HG03045 (cell line): ENCODE measurements at regions not wholly inside any gene's neighbourhood (a gene's known extent, or its start where the extent isn't known, plus 50 kb on each side); places are given as distances from the start of the nearest gene placed in this dataset.
"Not testable (repeated sequence)": the region's sequence is repeated elsewhere in the genome, so short reads cannot be mapped to it uniquely, and the experiment has no call there.

ENCODE experiments used
- ATAC-seq: cut with Tn5 transposase; IDR thresholded peaks from one replicate; pipeline ENCODE4 v1.9.1; 2021; ENCODE audit warnings: mild to moderate bottlenecking, moderate library complexity; ENCODE audit not compliant: unreplicated experiment

DNA sequence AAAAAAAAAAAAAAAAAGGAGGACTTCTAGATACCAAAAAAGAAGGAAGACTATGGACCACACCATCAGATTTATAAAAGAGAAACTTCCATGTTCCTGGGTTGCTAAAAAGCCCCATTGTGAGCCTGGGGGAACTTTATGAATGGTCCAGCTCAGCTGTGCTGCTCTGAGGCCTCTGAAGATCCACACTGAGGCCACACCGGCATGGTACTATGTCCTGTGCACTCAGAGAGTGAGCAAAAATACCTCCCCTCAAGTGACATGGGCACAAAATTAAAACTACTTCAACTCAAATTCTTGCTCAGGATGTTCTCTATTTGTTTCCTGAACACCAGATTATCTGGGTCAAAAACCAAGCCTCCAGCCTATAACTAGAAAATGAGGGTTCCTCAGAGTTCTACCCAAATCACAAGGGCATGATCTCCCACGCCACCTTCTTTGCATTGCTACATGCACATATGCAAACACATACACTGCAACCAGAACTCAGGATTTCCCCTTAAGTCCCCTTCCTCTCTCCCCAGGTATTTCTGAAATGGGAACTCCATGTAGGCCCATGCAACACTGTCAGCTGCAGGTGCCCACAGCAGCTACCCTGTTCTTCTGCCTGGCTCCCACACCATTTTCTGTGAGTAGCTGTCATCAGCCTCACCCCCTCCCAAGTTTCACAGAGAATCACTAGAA lies 94.4 kb downstream of the SH3GLB1 start:
- peak; percentile 57 for ATAC-seq

DNA sequence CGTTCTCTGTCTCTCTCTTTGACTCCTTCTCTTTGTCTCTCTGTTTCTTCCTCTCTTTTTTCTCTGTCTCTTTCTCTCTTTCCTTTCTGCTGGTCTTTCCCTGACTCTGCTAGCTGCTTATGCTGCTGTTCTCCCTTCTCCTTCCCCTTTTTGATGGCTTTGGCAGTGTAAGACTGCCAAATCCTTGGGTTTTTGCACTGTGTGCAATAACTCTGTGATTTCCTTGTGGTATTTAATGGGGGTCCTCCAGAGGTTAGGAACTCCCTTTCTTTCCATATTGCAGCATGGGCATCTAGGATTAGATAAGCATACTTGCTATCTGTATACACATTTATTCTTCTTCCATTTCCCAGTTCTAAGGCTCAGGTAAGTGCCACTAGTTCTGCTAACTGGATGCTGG lies 99.3 kb downstream of the SH3GLB1 start:
- ATAC-seq = not testable (repeated sequence)

DNA sequence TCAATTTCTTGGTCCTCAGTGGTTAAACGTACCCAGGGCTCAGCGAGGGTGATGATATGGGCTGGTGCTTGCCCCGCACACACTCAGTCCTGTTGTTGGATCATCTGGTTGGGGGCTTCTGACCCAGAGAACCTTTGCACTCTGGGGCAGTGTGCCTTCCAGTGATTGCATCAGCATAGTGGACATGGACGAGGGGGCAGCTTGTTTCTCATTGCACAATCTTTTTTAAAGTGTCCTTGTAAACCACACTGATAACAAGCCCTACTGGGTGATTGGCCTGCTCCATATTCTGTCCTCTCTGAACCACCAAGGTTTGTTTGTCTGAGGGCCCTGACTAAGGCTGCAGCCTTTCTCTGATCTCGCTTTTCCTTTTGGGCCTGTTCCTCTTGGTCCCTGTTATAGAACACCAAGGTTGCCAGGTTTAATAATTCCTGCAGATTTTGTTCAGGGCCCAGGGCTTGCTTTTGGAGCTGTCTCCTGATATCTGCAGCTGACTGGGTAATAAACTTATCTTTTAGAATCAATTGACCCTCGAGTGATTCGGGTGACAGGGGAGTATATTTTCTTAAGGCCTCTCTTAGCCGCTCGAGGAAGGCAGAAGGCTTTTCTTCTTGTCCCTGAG lies 101.6 kb downstream of the SH3GLB1 start:
- ATAC-seq = not testable (repeated sequence)

DNA sequence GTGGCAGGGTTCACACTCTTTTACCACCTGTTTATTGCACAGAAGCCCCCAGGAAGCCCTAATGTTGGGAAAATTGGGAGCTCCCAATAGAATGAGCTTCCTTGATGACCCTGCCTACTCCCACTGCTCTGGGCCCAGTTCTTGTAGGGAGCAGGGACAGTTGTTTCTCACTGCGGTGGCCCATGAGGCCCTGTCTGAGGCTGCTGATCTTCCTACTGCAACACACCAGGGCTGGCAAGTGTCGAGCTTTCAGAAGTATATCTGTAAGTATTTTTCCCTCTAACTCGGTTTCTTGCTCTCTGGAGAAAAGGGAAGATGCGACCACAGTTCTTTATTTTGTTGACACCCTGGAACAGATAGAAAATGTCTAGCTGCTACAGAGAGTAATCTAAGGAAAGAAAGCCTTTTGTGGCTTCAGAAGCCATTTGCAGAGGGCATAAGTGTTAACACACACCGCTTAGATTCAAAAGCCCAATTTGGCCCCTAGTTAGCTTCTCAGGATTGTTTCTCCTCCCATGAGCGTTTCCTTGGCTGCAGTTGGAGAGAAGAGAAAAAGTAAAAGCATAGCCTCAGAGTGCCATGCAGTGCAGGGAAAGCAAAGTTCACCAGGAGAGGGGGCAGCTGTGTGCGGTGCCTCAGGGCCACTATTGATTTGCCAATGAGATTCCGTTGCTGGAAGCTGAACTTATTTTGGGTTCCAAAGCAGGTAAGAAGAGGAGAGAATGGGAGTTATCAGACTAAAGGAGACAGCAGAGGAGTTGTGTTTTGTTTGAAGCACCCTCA lies 102.6 kb downstream of the SELENOF start:
- ATAC-seq = no peak

DNA sequence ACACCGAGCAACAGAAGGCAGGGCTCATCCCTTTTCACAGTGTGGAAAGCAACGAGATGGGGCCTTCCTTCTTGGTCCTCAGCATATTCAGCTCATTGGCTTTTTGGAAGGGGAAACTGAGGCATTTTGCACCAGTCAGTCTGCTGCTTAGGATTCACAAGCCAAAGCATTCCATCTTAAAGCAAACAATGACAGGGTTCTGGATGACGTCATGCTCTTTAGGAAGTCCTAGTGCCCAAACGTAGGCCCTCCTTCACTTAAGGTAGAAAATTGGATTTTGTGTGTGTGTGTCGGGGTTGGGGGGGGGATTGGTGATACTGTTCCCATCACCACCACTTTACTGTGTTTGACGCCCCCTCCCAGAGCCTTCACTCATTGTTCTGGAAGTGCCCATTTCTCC lies 101.6 kb downstream of the SELENOF start:
- ATAC-seq = no peak
